ENCODE measurements at regions not wholly inside any gene's neighbourhood (a gene's known extent, or its start where the extent isn't known, plus 50 kb on each side); places are given as distances from the start of the nearest gene placed in this dataset.

DNA sequence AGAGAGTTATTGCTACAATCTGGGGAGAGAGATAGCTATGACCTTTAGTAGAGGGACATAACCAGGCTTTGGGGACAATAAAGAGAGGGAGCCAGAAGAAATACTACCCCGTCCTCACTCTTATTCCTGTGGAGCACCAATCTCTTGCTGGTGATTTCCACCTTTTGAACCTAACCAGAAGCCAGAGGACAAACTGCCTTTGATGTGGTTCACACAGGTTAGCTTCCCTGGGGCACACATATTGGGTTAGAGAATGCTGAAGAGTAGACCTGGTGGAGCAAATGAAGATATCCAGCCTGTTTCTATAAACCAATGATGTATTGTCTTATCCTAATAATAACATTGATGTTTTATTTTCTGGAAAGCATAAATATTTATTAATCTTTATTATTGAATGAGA lies 399.3 kb downstream of the HTR7 start:
- no peak for DNase-seq (ENCODE audit: low read depth in 3 of 3)

DNA sequence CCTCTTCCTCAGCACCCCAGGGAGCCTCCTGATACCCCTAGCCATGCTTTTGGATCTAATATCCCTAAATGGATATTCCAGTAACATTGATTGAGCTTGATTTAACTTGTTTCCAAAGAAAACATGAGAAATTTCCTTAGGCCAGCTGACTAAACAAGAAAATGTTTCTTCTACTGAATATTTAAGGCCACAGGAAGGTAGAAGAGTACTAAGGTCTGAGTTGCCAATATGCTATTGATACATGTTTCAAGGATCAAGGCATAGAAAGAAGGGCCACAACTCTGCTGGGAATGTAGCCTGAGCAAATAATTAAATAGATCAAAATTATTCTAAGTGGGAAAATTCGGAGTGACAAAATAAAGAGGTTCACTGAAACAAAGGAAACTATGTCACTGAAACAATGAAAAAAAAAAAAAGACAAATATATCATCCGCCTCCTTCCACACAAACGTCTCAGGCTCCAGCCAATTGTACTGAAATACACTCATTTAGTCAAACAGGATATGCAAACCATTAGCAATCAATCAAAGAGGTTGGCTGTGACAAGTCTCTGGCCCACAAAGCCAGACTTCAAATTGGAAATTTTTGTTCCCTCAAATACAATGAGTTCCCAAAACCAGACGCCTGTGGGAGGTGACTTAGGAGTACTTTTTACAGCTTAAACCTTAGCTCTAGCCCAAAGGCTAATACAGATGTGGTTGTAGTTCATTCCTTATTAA lies 396.2 kb downstream of the HTR7 start:
- DNase-seq (ENCODE audit: low read depth in 3 of 3) = no peak

DNA sequence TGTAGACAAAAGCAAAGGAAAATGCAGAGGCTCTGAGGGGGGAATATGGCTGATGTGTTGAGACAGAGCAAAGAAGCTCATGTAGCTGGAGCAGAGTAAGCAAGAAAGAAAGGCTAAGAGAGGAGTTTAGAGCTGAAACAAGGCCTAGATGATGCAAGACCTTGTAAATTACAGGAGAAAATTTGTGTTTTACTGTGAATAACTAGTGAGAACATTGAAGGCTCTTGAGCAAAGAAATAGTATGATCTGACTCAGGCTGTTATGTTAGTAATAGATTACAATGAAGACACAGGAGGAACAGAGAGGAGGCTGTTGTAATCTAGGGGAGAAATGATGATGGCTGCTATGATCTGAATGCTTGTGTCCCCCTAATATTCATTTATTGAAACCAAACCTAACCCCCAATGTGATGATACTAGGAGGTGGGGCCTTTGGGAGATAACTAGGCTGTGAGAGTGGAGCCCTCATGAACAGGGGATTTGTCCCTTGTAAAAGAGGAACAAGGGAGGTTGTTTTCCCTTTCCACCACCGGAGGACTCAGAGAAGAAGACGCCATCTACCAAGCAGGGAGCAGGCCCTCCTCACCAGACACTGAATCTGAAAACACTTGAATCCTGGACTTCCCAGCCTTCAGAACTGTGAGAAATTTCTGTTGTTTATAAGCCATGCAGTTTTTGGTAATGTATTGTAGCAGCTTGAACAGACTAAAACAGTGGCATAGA lies 394.9 kb downstream of the HTR7 start:
- no peak for DNase-seq (ENCODE audit: low read depth in 3 of 3)

DNA sequence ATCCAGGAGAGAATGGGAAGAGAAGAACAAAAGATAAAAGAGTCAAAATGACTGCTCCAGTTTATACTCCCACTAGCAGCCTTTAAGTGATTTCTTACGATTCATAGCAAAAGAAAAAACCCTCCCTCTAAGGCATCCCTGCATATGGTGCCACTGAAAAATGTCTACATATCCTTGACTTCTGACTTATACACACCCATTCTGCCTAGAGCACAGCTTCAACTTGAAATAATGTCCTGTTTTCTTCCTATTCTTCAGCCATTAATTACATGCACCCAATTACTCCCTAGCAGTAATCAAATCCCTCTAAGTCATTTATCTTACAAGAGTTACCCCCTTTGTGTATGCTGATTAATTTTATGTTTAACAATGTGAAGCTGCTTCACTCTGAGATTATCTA lies 393.5 kb downstream of the HTR7 start:
- DNase-seq (ENCODE audit: low read depth in 3 of 3) = no peak

DNA sequence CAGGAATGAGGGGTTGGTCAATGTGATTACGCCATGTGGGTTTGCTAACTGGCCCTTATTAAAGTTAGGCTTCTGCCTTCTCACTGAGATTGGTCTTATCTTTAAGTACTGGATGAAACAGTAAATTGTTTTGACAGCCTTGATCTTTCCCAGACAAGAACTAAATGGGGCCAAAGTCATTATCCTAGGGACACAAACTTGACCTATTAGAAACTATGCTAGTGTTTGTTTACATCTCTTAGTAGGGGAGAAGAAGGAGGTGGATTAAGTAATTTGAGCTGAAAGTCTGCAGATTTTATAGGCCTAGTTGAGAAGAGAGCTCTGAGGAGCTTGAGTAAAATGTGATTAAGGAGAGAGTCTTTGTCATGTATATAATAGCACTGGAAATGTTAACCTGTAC lies 386.9 kb downstream of the HTR7 start:
- no peak for DNase-seq (ENCODE audit: low read depth in 3 of 3)

DNA sequence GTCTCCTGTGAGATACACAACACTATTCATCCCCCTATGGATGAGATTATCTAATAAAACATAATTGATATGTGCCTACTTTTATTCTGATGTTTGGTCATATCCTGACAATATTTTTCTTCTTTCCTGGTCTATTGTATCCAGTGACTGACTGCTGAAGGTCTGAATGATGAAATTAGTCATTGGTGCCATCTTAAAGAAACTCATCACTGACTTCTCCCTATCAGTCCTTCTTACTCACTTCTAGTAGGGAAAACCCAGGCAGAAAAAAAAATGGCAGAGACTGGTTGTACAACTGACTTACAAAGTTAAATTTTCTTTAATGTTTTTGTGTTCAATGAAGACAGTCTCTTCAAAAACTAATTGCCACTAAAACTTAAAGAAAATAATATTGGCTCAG lies 377.4 kb downstream of the HTR7 start:
- DNase-seq (ENCODE audit: low read depth in 3 of 3) = no peak

DNA sequence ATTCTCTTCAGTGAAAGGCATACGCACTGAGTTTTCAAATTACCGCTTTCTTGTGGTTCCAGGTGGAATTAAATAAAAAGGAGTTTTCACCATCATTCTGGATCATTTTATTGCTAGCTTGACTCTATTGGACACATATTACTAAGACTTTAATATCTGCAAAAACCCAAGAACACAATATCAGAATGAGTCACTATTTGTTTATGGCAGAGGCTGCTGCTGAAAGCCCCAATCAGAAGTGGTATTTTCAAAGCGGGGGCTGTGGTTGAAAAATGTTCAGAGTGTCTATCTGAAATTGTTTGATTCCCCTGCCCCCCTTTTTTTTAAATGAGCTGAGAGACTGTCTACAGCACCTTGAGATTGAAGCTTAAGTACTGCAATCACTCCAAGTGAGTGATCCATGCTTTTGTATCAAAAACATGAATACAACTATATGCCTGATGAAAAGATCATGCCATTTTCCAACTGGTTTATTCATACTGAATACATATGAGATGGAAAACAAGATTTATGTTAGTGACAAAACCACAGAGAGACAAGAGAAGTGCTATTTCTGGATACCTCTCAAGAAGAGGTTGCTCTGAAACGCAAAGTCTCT lies 376.4 kb downstream of the HTR7 start:
- no peak for DNase-seq (ENCODE audit: low read depth in 3 of 3)

DNA sequence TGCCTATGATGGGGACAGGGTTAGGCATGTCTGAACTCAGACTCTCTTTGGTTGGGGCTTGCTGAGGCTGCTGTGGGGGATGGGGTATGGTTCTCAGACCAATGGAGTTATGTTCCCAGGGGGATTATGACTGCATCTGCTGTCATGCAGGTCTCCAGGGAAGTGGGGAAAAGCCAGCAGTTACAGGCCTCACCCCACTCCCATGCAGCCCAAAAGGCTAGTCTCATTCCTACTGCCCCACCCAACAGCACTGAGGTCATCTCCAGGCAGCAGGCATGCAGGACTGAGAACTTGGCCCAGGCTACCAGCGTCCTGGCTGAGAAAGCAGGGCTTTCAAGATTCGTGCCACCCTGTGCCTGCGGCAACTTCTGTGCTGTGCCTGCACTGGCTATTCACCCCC lies 373.3 kb downstream of the HTR7 start:
- DNase-seq (ENCODE audit: low read depth in 3 of 3) = no peak

DNA sequence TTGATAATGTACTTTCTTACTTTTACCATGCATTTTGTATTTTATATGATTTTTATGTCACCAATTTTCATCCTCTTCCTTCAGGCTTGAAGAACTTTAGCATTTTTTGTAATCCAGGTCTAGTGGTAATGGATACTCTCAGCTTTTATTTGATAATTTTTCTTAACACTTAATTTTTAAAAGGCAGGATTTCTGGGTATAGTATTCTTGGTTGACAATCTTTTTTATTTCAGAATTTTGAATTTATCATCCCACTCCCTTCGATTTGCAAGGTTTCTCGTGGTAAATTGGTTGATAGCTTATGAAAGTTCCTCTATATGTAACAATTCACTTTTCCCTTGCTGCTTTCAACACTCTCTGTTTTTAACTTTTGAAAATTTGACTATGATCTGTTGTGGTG lies 363.7 kb downstream of the HTR7 start:
- no peak for DNase-seq (ENCODE audit: low read depth in 3 of 3)

DNA sequence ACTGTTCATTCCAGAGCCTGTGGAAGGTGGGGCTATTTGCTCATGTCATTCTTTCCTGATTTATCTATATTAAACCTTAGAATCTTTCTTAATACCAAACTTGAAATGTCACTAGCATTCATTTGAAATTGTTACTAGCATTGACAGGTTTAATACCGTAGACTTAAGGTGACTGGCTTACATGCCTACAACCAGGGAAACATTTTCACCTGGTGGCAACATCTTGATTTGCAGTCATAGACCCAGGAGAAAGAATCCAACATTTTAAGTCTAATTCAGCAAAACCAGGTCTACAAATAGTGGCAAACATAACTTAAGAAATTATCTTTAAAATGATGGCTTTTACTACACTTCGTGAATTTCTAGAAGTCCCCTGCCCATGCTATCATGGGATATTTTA lies 353.7 kb downstream of the HTR7 start:
- no peak for DNase-seq (ENCODE audit: low read depth in 3 of 3)

DNA sequence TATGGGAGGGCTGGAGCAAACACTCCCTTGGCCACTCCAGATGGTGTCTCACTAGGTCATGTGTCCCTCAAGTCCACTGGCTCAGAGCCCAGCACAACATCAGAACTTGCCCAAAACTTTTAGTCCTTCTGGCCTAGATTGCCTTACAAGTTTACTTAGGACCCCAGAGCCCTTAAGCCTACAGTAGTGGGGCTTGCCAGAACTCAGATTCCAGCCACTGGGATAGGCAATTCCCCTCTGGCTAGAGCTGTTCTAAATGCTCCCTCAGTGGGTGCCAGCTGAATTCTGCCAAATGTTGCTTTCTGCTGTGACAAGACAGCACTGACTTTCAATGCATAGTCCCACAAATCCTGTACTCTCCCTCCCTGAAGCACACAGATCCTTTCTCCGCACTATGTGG lies 331.1 kb downstream of the HTR7 start:
- DNase-seq (ENCODE audit: low read depth in 3 of 3) = no peak

DNA sequence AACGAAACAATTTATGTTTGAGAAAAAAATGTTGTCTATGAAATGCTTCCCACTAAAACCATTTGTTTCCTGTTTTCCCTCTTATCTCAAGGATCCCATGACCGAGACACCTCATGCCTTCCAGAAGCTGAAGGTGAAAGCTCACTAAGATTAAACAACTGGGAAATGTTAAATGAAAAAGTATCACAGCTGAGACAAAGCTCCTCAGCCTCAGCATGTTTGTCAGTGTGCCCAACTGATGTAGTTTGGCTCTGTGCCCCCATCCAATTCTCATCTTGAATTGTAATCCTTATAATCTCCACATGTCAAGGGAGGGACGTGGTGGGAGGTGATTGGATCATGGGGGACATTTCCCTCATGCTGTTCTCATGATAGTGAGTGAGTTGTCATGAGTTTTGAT lies 327.3 kb downstream of the HTR7 start:
- DNase-seq (ENCODE audit: low read depth in 3 of 3) = no peak

DNA sequence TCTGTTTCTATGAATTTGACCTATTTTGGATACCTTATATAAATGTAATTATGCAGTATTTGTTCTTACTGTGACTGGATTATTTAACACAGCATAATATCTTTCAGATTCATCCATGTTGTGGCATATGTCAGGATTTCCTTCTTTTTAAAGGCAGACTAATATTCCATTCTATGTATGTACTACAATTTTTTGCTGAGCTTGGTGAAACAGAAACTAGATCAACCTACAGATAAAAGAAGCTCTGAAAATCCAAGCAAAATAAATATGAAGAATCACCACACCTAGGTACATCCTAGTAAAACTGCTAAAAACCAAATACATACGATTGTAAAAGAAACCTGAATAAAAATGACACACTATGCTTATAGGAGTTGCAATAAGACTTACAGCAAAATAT lies 300.5 kb downstream of the HTR7 start:
- no peak for DNase-seq (ENCODE audit: low read depth in 3 of 3)

DNA sequence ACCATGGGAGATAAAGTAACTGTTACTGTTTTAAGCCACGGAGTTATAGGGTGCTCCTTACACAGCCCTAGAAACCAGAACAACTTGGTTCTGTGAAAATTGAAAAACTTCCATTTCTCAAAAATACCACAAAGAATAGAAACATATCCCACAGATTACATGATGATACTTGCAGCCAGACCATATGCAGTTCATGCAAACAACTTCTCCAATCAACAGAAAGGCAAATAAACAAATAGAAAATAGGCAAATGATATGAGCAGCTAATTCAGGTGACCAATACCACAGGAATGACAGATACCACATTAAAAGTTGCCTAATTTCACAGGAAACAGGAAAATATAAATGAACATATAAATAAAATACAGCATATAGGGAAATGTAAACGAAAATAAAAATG lies 297.5 kb downstream of the HTR7 start:
- DNase-seq (ENCODE audit: low read depth in 3 of 3) = no peak

DNA sequence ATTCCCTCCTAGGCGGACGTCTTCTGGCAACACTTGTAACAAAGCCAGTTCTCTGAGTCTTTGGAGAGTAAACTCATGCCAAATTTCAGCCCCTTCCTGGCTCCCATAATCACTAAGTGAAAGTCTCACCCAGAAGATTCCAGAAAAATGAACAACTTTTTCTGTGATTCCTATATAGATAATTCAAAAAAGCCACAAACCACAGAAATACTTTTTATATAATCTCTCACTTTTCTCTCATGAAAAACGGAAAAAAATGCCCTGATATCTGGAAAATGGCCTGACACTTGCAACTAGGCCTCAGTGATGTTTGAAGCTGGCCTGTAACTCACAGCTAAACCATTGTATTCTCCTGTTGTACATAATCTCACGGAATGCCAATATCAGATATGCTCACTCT lies 296.2 kb downstream of the HTR7 start:
- no peak for DNase-seq (ENCODE audit: low read depth in 3 of 3)

DNA sequence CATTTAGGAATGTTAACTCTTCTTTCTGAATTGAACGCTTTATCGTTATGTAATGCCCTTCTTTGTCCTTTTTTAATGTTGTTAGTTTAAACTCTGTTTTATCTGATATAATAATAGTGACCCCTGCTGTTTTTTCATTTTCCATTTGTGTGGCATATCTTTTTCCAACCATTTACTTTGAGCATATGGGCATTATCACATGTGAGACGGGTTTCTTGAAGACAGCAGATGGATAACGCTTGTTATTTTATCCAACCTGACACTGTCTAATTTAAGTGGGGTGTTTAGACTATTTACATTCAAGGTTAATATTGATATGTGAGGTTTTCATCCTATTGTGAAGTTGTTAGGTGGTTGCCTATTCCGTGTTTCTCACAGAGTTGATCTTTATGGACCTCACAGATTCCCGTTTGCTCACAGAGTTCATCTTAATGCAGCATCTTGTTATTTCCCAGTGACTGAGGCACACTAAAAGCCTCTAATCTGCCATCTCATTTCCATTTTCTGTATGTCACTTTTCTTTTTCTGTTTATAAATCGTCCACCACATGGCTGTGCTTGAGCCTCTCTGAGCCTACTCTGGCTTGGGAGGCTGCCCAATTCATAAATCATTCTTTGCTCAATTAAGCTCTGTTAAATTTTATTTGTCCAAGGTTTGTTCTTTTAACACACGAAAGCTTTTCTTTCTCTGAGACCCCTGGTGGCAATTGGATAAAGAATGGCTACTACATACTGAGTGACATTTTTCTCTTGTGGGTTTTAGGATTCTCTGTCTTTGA lies 286.2 kb downstream of the HTR7 start:
- no peak for DNase-seq (ENCODE audit: low read depth in 3 of 3)

DNA sequence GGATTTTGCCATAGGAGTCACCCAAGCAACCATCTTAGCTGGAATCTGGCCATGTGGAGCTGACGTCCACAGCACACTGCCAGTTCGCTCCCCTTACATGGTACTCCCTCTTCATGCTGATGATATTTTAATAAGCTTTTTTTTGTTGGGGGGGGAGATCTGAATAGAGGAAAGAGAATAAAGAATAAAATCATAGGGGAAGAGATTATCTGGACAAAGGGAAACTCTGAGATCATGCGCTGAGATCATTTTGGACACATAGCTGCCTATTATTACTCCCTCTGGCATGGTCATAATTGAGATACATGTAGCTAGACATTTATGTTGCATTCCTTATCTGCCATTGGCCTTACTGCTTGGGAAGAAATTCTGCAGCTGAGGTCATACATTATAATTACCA lies 282.7 kb downstream of the HTR7 start:
- no peak for DNase-seq (ENCODE audit: low read depth in 3 of 3)

DNA sequence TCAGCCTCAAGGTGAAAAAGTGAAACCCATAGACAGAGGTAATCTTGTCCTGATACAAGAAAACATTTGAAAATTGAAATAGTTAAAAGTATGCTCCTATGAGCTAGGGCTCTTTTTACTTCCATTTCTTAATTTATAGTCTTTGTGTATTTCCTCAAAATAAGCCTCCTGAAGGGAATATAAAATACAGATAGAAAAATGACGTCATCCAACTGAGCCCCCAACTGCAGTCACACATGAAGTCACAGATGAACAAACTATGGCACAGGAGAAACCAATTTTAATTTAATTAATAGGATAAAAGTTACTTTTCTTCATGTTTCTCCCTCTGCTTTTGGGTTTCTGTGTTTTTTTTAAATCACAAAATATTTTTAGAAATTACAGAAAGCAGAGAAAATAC lies 280.3 kb downstream of the HTR7 start:
- no peak for DNase-seq (ENCODE audit: low read depth in 3 of 3)

DNA sequence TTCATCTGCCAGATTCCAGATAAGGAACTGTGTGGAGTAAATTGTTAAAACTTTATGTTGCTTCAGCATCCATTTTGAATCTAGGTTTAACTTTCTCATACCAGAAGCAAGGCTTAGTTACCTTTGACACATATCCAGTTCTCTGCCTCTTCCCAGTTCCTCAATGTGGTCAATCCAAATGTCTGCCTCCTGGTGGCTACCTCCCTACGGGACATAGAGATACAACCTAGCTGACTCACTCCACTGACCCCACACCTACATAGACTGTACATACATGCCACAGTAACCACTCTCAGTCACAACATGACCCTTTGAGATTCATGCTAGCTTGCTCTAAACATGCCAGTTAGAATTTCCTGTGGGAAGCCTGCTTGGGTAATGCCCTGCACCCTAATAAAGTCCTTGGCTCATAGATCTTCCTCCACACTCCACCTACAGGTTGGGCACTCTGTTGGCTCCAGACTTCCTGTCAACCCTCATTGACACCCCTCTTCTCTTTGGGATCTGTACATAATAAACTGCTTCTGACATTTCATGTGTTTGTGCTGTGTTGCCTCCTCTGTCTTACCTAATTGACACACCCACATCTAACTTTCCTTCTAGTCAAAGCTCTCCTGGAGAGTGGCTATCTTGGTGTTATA lies 278.1 kb downstream of the HTR7 start:
- DNase-seq (ENCODE audit: low read depth in 3 of 3) = no peak

DNA sequence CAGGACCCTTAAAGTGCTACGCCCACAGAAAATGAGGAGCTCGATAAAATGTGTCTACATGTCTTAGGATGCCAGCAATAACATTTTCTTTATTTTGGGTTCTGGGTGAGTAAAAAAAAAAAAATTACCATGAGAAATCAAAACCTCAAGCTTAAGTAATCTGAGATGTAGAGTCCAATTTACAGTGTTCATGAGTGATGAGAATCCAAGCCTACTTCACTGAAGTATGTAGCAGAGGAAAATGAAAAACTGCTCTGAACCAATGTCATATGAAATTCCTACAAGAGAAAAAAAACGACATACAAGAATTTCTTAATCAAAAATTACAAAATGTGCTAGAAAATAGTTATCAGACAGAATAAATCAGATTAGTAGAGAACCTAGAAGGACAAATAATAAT lies 274.4 kb downstream of the HTR7 start:
- DNase-seq (ENCODE audit: low read depth in 3 of 3) = no peak

DNA sequence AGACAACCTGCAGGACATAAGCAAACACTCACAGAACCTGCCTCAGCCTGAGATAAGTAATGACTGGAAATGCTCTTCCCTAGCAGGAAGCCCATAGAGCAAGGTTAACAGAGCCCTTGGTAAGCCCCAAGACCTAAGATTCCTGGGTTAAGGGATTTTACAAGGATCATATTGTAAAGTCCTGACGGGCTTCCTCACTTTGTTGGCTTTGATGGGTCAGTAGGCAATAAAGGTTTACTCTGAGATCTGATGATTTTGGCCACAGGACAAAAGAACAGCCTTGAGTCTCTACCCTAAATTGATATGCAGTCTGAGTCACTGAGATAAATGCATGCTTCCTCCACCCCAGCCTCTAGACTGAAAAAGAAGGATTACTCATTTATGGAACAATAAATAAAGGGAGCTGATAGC lies 270.8 kb downstream of the HTR7 start:
- no peak for DNase-seq (ENCODE audit: low read depth in 3 of 3)

DNA sequence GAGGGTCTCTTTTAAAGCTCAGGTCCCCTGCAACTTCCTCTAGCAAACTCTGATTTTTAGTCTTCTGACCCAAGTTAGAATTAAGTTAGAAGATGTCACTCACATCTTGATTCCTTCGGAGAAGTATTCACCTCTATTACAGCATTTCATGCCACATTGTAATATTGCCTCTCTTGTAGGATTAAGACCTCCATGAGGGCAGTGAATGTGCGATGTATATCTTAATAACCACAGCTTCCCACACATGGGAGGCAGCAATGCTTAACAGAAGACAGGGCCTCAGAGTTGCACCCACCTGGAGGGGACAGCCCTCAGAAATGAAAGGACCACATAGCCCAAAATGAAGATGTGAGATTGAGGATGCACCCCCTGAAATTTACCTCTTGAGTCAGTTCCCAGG lies 270.3 kb downstream of the HTR7 start:
- DNase-seq (ENCODE audit: low read depth in 3 of 3) = no peak

Data from stimulated activated CD4-positive, alpha-beta T cell treated with anti-CD3 and anti-CD28 coated beads, TNF-alpha, amount 100 ng/mL, for 48 hours (primary cell).